ENCODE measurements at regions not wholly inside any gene's neighbourhood (a gene's known extent, or its start where the extent isn't known, plus 50 kb on each side); places are given as distances from the start of the nearest gene placed in this dataset.

DNA sequence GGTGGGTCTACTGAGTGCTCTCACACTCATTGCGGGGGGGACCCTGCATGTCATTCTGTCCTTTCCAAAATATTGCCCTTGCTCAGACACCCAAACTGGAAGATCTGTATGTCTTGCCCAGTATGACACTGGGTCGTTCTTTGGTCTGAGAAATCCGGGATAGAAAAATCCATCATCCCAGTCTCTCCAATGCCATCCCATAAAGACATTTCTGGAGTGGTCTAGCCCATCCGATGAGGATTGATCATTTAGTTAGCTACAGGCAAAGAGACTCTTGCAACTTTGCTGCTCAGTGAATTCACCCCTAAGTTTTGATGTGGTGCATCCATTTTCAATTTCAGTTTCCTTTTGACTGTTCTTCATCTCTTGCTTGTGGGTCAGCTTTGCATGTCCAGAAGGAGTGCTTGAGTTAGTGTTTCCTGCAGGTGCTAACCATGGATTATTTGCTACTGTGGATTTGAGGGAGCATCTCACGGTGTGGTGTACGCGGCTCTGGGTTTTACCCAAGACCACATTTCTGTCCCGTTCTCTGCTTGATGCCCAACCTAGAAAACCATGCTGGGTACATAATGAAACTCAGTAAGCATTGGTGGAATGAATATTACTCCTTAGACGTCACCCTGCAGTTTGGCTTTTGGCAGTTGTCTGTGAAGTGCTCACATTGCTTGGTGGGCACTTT lies 247.0 kb upstream of the MKI67 start:
- TF ChIP-seq, protein P1, sequence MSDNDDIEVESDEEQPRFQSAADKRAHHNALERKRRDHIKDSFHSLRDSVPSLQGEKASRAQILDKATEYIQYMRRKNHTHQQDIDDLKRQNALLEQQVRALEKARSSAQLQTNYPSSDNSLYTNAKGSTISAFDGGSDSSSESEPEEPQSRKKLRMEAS (IDR thresholded peaks at IDR 0.05; ENCODE audit: insufficient read depth, insufficient read length) = no peak
- TF ChIP-seq JUN (IDR thresholded peaks at IDR 0.05; ENCODE audit: borderline replicate concordance, insufficient read depth, insufficient read length, low read depth) = no peak
- no peak for TF ChIP-seq MYC (IDR thresholded peaks at IDR 0.05; ENCODE audit: low read depth, low read length)
- TF ChIP-seq POLR2A (IDR thresholded peaks at IDR 0.05; ENCODE audit: low read depth, low read length) = no peak
- TF ChIP-seq, protein P2, sequence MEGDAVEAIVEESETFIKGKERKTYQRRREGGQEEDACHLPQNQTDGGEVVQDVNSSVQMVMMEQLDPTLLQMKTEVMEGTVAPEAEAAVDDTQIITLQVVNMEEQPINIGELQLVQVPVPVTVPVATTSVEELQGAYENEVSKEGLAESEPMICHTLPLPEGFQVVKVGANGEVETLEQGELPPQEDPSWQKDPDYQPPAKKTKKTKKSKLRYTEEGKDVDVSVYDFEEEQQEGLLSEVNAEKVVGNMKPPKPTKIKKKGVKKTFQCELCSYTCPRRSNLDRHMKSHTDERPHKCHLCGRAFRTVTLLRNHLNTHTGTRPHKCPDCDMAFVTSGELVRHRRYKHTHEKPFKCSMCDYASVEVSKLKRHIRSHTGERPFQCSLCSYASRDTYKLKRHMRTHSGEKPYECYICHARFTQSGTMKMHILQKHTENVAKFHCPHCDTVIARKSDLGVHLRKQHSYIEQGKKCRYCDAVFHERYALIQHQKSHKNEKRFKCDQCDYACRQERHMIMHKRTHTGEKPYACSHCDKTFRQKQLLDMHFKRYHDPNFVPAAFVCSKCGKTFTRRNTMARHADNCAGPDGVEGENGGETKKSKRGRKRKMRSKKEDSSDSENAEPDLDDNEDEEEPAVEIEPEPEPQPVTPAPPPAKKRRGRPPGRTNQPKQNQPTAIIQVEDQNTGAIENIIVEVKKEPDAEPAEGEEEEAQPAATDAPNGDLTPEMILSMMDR (IDR thresholded peaks at IDR 0.05; ENCODE audit: extremely low read depth in 1 of 2, insufficient read depth in 1 of 2, low read depth in 1 of 2, low read length in 2 of 2) = no peak
- TF ChIP-seq POLR2AphosphoS5 (IDR thresholded peaks at IDR 0.05; ENCODE audit: insufficient read depth, low read depth, low read length) = no peak
- no peak for TF ChIP-seq EZH2 (IDR thresholded peaks at IDR 0.05; ENCODE audit: borderline replicate concordance, low read depth, low read length, severe bottlenecking)
- no peak for TF ChIP-seq GATA2 (IDR thresholded peaks at IDR 0.05; ENCODE audit: insufficient read depth, insufficient read length, low read depth, low read length)
- no peak for TF ChIP-seq FOS (IDR thresholded peaks at IDR 0.05; ENCODE audit: borderline replicate concordance, insufficient read depth, low read length)
